Embryonic facial prominence (tissue), 1 donor: ENCODE measurements at regions not wholly inside any gene's neighbourhood (a gene's known extent, or its start where the extent isn't known, plus 50 kb on each side); places are given as distances from the start of the nearest gene placed in this dataset.
"Not testable (repeated sequence)": the region's sequence is repeated elsewhere in the genome, so short reads cannot be mapped to it uniquely, and the experiment has no call there.

Source experiments
- DNase-seq: peaks from one replicate; pipeline ENCODE4 v3.0.0-alpha.2; 2016; ENCODE audit errors: extremely low spot score

DNA sequence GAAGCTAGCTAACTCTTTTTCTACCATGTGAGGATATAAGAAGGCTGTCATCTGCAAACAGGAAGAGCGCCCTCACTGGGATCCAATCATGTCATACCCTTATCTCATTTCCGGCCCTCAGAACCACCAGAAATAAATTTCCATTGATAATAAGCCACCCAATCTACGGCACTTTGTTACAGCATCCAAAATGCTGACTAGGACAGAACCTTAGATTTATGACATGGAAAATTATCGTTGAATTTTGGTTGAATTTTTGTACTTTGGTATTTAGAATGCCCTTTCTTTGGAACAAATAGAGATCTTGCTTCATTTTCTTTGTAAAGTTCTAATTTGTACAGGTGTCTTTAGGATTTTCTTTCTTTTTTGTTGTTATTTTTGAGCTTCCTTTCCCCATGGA lies 53.3 kb upstream of the CYLC2 start:
- no peak for DNase-seq

DNA sequence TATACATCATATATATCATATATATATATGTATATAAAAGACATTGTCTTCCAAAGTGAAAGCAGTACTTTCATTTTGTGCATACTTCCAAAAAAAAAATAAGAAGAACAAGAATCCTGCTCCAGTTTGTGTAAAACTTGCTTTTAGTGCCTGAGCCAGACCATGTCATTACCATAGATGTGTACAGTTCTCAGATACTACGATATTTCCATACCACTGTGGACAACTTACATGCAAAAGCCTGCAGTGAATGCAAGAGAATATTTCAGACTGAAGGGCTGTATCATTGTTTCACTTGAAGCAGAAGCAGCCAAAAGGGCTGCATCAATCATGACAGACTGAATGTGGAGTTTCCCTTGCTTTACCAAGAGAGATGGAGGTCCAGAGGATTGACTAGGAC lies 72.6 kb upstream of the CYLC2 start:
- DNase-seq, result no peak

DNA sequence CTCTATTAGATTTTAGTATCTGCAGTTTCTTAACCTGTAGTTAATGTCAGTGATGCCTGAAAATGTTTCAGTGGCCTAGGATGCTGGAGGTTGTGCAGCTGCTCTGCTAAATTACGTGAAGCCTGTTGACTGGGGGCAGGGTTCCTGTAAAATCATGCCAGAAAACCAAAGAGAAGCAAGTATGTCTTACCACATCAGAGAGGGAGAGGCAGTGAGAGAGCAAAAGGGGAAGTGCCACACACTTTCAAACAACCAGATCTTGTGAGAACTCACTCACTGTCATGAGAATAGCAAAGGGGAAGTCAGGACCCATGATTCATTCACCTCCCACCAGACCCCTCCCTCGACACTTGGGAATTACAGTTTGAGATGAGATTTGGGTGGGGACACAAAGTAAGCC lies 83.9 kb upstream of the CYLC2 start:
- DNase-seq, result no peak

DNA sequence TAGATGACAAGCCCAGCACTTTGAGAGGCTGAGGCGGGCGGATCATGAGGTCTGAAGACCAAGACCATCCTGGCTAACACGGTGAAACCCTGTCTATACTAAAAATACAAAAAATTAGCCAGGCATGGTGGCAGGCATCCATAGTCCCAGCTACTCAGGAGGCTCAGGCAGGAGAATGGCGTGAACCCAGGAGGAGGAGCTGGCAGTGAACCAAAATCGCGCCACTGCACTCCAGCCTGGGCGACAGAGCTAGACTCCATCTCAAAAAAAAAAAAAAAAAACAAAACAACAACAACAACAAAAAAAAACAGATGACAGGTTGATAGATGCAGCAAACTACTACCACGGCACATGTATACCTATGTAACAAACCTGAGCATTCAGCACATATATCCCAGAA lies 89.3 kb upstream of the CYLC2 start:
- not testable (repeated sequence) for DNase-seq

DNA sequence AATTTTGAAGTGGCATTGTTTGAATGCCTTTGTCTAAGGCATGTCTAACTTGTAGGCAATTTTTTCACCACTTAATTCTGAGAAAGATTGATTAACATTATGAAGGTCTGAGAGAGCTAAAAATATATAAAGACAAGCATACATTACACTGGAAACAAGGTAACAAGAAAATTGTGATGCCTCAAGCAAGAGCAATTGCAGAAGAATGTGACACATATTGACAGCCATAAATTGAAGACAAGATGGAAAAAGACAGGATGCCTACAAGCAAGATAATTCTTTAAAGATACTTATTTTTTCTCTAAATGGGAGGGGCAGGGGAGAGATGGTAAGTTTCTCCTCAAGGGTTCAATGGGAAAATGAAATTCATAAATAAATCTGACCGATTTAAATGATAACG lies 103.1 kb upstream of the CYLC2 start:
- DNase-seq, result no peak

DNA sequence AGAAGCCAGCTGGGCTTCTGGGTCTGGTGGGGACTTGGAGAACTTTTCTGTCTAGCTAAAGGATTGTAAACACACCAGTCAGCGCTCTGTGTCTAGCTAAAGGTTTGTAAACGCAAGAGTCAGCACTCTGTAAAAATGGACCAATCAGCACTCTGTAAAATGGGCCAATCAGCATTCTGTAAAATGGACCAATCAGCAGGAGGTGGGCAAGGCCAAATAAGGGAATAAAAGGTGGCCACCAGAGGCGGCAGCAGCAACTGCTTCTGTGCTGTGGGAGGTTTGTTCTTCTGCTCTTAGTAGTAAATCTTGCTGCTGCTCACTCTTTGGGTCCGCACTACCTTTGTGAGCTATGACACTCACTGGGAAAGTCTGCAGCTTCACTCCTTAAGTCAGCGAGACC lies 106.4 kb upstream of the CYLC2 start:
- DNase-seq, result not testable (repeated sequence)

DNA sequence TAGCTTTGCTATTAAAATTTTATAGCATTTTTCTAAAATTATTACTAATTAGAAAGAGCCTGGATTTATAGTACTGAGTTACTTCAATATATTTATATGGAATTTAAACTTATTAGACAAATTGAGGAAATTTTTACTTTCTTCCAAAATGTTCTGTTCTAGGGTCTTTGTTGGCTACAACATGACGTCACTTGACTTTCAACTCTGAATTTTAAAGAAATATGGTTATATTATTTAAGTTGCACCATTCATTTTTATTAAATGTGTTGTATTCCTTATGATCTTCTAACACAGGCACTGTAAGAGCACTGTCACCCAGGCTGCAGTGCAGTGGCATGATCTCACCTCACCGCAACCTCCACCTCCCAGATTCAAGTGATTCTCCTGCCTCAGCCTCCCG lies 119.4 kb upstream of the CYLC2 start:
- no peak for DNase-seq

DNA sequence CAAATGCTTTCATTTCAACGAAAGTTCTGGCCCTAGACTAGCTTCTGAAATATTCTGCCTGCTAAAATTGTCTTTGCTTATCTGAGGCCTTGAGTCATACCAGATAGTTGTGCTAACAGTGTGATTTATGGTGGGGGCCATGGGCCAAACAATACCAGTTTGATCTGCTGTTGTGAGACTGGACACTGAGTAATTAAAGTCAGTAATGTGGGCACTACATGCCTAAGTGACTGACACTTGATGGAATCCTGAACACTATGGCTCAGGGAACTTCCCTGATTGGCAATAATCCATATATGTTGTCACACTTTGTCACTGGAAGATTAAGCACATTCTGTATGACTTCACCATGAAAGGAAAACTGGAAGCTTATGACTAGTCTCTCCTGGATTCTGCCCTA lies 127.6 kb upstream of the CYLC2 start:
- no peak for DNase-seq

DNA sequence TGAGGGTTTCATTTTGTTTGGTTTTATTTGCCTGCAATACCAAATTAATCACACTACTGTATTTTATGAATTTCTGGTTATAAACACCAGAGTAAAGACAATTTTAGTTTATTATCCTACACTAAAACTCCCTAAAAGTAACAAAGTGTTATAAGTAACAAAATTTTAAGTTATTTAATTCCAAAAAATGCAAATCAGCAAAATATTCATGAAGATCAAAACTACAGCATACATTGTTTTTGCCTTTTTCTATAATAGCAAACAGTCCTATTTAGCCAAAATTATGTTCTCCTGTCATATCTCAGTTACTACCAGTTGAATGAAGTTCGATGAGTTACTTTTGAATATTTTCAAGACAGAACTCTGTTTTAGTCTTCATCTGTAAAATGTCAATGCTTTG lies 132.7 kb upstream of the CYLC2 start:
- no peak for DNase-seq

DNA sequence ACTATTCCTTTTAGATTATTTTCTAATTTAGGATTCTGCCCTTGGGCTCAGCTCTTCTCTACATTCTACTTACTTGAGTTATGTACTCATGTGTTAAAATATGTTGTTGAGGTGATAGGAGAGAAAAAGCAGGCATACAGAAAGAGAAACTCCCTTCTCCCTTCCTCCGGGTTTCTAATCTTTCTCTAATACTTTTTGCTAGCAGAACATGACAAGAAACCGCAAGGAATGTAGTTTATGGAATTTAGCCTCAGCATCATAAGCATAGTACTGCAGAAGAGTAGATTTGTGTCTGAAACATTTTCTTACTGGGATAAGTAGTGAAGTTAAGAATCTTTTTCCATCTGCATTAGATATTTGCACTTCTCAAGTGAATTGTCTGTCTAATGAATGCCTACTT lies 139.5 kb upstream of the CYLC2 start:
- no peak for DNase-seq

DNA sequence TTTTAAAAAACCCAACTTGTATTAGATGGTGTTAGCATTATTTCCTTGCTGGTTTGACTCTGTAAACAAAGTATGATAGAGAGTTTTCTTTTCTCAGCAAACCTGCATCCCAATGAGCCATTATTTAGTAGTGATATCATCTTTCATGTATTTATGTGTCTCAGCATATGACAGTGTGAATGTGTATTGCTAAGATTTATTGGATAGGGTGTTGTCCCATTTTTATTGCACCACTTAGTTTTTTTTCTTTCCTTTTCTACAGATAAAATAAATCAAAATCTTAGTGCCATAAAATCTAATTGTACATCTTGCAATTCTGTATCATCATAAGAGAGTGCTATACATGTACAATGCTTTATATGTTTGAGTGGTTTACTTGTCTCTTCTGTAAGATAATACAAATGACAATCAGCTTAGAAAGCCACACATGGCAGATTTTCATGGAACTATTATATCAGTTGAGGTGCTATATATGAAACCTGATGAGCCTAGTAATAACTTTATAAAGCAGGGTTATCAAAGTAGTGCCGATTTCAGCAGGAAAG lies 149.2 kb upstream of the CYLC2 start:
- DNase-seq, result no peak

DNA sequence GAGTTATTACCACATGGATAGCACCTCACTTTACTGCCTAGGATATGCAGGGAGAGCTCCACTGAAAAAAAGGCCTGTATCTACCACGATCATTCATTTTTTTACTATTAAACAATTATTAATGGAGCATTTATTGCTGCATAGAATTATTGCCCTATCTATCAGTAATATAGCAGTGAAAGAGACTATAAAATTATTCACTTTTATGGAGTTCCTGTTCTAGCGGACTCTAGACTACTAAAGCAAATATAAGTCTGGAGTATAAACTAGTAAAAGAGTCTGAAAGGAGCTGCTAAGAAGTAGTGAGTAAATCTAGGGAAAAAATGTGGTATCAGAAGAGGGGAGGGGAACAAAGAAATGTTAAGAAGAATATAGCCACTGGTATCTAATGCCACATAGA lies 150.4 kb upstream of the CYLC2 start:
- no peak for DNase-seq

DNA sequence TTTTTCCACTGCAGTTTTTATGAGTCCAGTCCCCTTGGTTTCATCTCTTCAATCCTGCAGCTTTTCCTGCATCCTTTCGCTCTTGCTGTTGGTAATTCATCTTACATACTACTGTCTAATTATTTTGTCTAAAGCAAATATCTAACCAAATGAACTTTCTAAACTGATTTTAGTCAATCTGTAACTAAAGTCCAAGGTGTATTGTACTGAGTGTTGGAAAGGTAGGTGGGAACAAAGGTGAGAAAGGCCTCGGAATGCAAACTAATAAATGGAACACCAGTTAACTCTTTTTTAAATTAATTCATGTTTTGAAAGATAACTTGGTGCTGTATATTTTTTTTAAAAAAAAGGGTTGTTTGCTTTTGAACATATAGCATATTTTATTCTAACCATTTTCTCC lies 152.7 kb upstream of the CYLC2 start:
- DNase-seq, result no peak

DNA sequence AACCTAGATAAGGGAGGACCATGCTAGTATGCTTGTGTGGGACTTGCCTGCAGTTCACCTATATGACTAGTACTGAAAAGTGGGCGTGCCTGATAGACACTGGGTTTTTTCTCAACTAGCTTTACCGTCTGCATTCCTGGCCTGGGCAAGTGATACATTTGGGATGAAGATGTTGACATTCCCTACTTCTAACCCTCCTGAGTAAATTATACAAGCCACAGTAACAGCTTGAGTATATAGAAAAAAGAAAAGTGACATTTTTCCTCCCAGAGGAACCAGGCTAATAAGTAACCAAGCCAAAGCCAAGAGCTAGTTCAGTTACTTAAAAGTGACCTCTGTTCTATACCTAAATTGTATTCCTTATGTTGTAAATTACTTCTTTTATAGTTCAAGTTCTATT lies 153.8 kb upstream of the CYLC2 start:
- no peak for DNase-seq

DNA sequence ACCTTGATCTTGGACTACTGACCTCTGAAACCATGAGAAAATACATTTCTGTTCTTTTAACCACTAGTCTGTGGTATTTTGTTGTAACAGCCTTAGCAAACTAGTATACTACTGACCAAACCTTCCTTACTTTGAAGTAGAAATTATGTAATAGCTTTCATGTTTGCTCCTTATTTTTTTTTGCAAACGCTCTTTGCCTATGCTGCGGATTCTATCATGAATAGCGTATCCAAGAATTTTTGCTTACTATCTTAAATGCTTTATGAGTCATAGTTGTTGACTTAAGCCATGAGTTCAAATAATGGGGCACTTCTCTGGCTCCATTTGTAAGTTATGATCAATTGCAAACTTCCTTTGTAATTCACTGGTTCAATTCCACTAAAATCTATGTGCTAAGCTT lies 154.8 kb upstream of the CYLC2 start:
- DNase-seq, result no peak

DNA sequence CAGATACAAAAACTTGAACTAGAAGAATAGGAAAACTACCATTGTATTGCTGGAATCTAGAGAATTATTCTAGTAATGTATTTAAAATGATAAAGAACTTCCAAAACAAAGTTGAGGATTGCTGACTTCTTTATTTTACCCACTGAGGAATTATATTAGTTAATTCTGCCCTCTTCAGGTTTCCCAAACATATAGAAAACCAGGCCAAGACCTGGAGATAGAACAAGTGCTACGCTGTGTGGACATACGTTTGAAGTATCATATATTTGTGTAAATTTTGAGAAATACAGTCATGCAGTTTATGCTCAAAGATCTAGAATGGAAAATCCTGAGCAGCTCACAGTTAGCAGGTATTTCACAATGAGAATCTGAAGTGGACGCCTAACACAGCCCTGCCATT lies 162.3 kb upstream of the CYLC2 start:
- DNase-seq, result no peak

DNA sequence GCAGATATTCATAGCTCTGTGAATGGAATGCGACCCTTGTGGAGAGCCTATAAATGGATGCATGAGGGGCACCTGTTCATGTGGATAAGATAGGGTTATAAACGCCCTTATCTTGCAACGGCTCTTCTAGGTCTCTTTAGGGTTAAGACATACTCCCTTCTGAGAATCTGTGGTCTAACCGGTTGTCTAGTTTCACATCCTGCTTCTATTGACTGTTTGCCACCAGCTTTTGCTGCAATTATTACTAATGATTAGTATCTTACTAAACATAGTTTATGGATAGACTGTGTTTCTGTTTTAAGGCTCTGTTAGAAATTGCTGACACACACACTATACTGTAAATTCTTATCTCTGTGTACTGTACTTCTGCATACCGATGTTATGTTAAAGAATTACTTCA lies 198.9 kb upstream of the CYLC2 start:
- no peak for DNase-seq

DNA sequence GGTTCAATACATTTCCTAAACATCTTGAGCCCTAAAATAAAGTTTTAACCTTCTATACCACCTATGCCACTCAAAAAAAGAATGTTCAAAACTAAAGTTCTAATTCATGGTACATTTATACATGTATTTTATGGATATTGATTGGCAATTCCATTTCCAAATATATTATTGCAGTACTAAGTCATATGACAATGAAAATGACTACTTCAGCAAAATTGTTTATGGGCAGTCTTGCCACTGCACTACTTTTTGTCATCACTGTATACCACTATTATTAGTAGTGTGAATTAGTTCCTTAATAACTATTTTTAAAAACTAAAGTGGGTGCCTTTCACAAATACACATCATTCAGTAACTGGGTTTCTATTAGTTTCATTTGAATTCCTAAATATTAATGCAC lies 199.6 kb upstream of the CYLC2 start:
- DNase-seq, result no peak

DNA sequence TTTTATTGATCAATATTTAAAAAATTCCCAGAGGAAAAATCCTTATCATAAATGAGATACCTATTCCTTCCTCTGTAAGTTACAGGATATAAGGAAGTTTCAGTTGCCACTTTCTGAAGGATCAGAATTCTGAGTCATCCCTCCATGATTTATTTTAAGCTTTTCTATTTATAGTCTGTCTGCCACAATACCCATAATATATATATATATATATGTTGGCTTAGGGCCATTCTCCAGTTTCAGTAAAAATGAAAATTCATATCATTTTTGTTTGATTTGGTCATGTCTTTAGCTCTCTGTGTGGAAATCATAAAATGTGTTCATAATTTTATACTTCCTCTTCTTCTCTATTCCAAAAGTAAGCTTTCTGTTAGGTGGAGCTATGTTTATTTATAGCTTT lies 215.8 kb upstream of the CYLC2 start:
- no peak for DNase-seq

DNA sequence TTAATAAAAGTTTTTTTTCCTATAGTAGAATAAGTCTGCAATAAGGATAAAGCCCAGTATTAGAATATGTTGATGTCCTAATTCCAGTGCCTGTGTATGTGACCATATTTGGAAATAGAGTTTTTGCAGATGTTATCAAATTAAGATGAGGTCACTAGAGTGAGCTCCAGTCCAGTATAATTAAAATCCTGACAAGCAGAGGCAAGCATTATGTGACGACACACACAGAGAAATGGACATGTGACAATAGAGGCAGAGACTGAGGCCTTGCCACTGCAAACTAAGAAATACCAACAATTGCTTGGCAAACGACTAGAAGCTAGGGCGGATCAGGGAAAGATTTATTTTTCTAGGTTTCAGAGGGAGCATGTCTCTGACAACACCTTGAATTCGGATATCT lies 216.4 kb upstream of the CYLC2 start:
- no peak for DNase-seq

DNA sequence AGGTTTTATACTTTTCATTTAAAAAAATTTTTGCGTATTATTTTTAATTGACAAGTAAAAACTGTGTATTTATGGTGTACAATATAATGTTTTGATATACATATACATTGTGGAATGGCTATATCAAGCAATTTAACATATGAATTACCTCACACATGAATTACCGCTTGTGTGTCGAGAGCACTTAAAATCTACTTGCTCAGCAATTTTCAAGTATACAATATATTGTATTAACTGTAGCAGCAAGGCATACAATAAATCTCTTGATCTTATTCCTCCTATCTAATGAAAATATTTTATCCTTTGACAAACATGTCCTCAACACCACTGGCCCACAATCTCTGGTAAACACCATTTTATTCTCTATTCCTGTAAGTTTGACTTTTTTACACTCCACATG lies 224.4 kb upstream of the CYLC2 start:
- no peak for DNase-seq

DNA sequence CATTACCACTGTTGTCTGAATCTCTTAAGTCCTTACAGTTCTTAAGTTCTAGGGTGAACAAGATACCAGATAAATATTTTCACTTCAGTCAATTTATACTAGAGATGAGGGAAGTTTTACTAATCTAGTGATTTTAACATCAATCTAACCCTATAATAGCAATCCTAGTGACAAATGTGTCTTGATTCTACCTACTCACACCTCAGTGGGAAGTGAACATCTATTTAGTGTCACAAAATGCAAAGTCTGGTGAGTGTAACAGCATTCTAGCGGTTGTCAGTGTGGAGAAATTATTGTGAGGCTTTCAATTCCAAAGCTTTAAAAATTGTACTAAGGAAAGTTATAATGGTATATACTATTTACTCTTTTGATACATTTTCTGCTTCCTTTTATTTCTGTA lies 225.8 kb upstream of the CYLC2 start:
- DNase-seq, result no peak

DNA sequence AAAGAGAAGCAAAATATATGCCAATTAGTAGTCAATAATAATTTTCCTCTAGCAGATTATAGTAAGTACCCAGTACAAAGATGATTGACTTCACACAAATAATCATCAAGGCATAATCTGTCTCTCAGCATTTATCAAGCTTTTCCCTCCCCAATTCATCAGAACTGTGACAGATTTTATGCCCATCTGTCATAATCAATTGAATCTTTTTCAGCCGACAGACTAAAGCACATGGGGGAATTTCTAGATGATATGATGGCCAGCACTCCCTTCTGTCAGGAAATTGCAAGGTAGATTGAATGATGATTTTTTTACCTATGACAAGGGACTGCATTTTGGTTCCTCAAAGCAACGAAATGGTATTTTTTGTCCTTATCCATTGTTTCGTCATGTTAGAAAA lies 227.1 kb upstream of the CYLC2 start:
- DNase-seq, result no peak

DNA sequence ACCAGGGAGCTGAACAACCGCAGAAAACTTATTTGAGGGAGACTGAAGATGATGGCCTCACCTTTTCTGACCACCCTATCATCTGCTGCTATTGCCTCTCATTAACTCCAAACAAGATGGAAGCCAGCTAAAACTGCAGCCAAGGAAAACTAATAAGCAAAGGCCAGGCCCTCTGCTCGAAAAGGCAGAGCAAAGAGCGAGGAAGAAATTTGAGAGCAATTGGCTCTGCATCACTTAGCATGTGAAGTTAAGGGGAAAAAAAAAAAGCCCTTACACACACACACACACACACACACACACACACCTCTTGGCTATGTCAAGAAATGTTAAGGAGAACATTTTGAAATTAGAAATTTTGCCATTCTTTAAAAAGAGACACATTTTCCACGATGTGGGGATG lies 228.1 kb upstream of the CYLC2 start:
- no peak for DNase-seq

DNA sequence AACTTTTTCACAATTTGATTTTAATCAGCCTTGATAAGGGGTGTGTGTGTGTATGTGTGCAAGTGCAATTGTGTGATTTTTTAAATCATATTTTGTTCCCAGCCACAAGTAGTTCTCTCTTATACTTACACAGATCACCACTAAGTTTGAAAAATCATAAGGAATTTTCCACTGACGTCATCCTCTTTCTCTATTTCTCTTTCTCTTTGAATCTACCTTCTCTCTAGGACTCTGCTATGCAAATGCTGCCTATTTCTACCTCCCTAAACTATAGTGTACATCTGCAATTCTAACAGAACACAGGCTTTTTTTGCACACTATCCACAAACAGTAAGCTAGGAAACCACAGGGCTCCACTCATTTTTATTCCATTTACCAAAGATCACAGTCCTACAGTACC lies 254.6 kb upstream of the CYLC2 start:
- no peak for DNase-seq
